Lower leg skin (tissue), 3 donors: ENCODE measurements at regions not wholly inside any gene's neighbourhood (a gene's known extent, or its start where the extent isn't known, plus 50 kb on each side); places are given as distances from the start of the nearest gene placed in this dataset.
"Not testable (repeated sequence)": the region's sequence is repeated elsewhere in the genome, so short reads cannot be mapped to it uniquely, and the experiment has no call there.

Experiments used
- CTCF ChIP-seq, 3 donors: fragments of 450-650 bp; IDR thresholded peaks; one replicate each; pipeline ENCODE4 v1.5.1; 2016; ENCODE audit warnings: antibody characterized with exemption in 3 of 3, mild to moderate bottlenecking in 3 of 3, moderate library complexity in 2 of 3
- POLR2A ChIP-seq, 2 donors: fragments of 450-650 bp; IDR thresholded peaks; one replicate each; pipeline ENCODE4 v1.6.1; 2016 to 2017; ENCODE audit warnings: antibody characterized with exemption in 2 of 2, mild to moderate bottlenecking in 1 of 2, moderate library complexity in 1 of 2

- TF ChIP-seq POLR2A, CTCF (IDR thresholded peaks at IDR 0.05): not testable (repeated sequence)
Observed at GRCh38 chr2:90288396-90288795, 1596.9 kb downstream of the RPIA start.
